MM.1S (cell line): ENCODE measurements at regions not wholly inside any gene's neighbourhood (a gene's known extent, or its start where the extent isn't known, plus 50 kb on each side); places are given as distances from the start of the nearest gene placed in this dataset.

ENCODE experiments used
- CTCF ChIP-seq: fragments of 300-600 bp; sonication (generic); IDR thresholded peaks from 2 replicates; pipeline ENCODE4 v1.5.1; 2016; ENCODE audit warnings: antibody characterized with exemption, low read length, mixed read lengths
- EZH2phosphoT487 ChIP-seq: fragments of 300-600 bp; sonication (generic); IDR thresholded peaks from 2 replicates; pipeline ENCODE4 v1.6.1; 2018; ENCODE audit warnings: antibody characterized with exemption, low read length

- TF ChIP-seq CTCF (no peak), EZH2phosphoT487 (no peak)
Observed at GRCh38 chr3:10560060-10560861, 54.9 kb upstream of the ATP2B2 start.
